OCI-LY7 (cell line): ENCODE measurements at regions not wholly inside any gene's neighbourhood (a gene's known extent, or its start where the extent isn't known, plus 50 kb on each side); places are given as distances from the start of the nearest gene placed in this dataset.

ENCODE experiments used
- BruUV-seq: library from RNA; stranded (reverse); fragments of 400-500 nt; replicated peaks from 2 replicates; lab custom pipeline; 2021; lab: Mats Ljungman, UMichigan
- CTCF ChIA-PET: fragments of 300-600 bp; sonication (Branson Sonifier 250); formaldehyde crosslinking; loops from one replicate; lab custom pipeline; 2022; ENCODE audit warnings: antibody characterized with exemption; ENCODE audit not compliant: unreplicated experiment; lab: Charles Lee
- POLR2A ChIA-PET: fragments of 300-600 bp; sonication (Branson Sonifier 250); formaldehyde crosslinking; loops from one replicate; lab custom pipeline; 2022; ENCODE audit warnings: antibody characterized with exemption; lab: Charles Lee
- DNase-seq: peaks from one replicate; pipeline ENCODE4 v3.0.0-alpha.2; 2015; ENCODE audit warnings: low spot score
- H2AFZ ChIP-seq: fragments of 200-600 bp; sonication (generic), shearing (Covaris generic); 2 replicates; pipeline ENCODE4 v1.6.1; 2014; ENCODE audit warnings: mild to moderate bottlenecking, antibody characterized with exemption, low read length, moderate library complexity
- H3K27ac ChIP-seq: fragments of 200-600 bp; sonication (generic); 2 replicates; pipeline ENCODE4 v1.5.1; 2014; ENCODE audit warnings: mixed run types, low read depth, mild to moderate bottlenecking, moderate library complexity, low read length, inconsistent platforms; ENCODE audit not compliant: poor library complexity, severe bottlenecking
- H3K36me3 ChIP-seq: fragments of 200-600 bp; sonication (generic); 2 replicates; pipeline ENCODE4 v1.6.1; 2014; ENCODE audit warnings: mild to moderate bottlenecking, antibody characterized with exemption, low read length, moderate library complexity, mixed read lengths; ENCODE audit not compliant: insufficient read depth
- H3K4me1 ChIP-seq: fragments of 200-600 bp; sonication (generic); 2 replicates; pipeline ENCODE4 v1.5.1; 2014; ENCODE audit warnings: mild to moderate bottlenecking, low read length; ENCODE audit not compliant: insufficient read depth, poor library complexity, severe bottlenecking
- H3K4me2 ChIP-seq: fragments of 200-600 bp; sonication (generic); 2 replicates; pipeline ENCODE4 v1.6.1; 2014; ENCODE audit warnings: mild to moderate bottlenecking, low read length
- H3K4me3 ChIP-seq: fragments of 200-600 bp; sonication (generic); 2 replicates; pipeline ENCODE4 v1.5.1; 2014; ENCODE audit warnings: mild to moderate bottlenecking, low read depth, low read length; ENCODE audit not compliant: poor library complexity, severe bottlenecking
- H3K79me2 ChIP-seq: fragments of 200-600 bp; sonication (generic); 2 replicates; pipeline ENCODE4 v1.6.1; 2016; ENCODE audit warnings: low read depth, mild to moderate bottlenecking, low read length, moderate library complexity, mixed read lengths; ENCODE audit not compliant: insufficient read depth
- H3K9me2 ChIP-seq: fragments of 200-600 bp; sonication (generic); 2 replicates; pipeline ENCODE4 v1.6.1; 2016; ENCODE audit warnings: mild to moderate bottlenecking, low read length, mixed read lengths; ENCODE audit not compliant: insufficient read depth
- H3K9me3 ChIP-seq: fragments of 200-600 bp; sonication (generic); 2 replicates; pipeline ENCODE4 v1.6.1; 2014; ENCODE audit warnings: mild to moderate bottlenecking, mixed run types, low read length, mixed read lengths
- H4K20me1 ChIP-seq: fragments of 200-600 bp; sonication (generic); 2 replicates; pipeline ENCODE4 v1.6.1; 2014; ENCODE audit warnings: mild to moderate bottlenecking, antibody characterized with exemption, low read length, moderate library complexity, mixed read lengths; ENCODE audit not compliant: insufficient read depth
- CTCF ChIP-seq: fragments of 200-600 bp; sonication (generic); conservative IDR thresholded peaks from 2 replicates; pipeline ENCODE4 v1.5.1; 2014; ENCODE audit warnings: mild to moderate bottlenecking, antibody characterized with exemption, low read length, moderate library complexity, mixed read lengths
- EZH2phosphoT487 ChIP-seq: fragments of 200-600 bp; sonication (generic); IDR thresholded peaks from 2 replicates; pipeline ENCODE4 v1.6.1; 2018; ENCODE audit warnings: low read depth, borderline replicate concordance, mild to moderate bottlenecking, mixed run types, antibody characterized with exemption, low read length, moderate library complexity, mixed read lengths
- intact Hi-C: fragments of 100-400 bp; cut with micrococcal nuclease; formaldehyde crosslinking; loops from one replicate; pipeline ENCODE4 v1.10.0; 2022; ENCODE audit not compliant: unreplicated experiment

GRCh38 chr14:51334566-51334965 lies 94.5 kb downstream of the TMX1 start:
- Histone ChIP-seq H3K4me1 (no peaks in the 10 kb centered on the region), H3K36me3 (no peaks in the 10 kb centered on the region), H3K9me3 (no peaks in the 10 kb centered on the region), H3K9me2 (no peaks in the 10 kb centered on the region), H4K20me1 (no peaks in the 10 kb centered on the region), H3K79me2 (no peaks in the 10 kb centered on the region), H3K4me3 (no peak overlapping the region), H3K27ac (no peak overlapping the region), H3K4me2 (no peak overlapping the region), H2AFZ (no peak overlapping the region)
- POLR2A ChIA-PET, result no interaction called here
- no peak for TF ChIP-seq CTCF
- TF ChIP-seq EZH2phosphoT487, result no peak
- CTCF ChIA-PET, result no interaction called here
- intact Hi-C loops, result no loop called here
- no TSS peak for BruUV-seq
- no peak for DNase-seq

GRCh38 chr14:51335531-51335930 lies 95.5 kb downstream of the TMX1 start:
- Histone ChIP-seq H3K27ac (no peak overlapping the region), H3K4me1 (no peaks in the 10 kb centered on the region), H3K9me2 (no peaks in the 10 kb centered on the region), H3K79me2 (no peaks in the 10 kb centered on the region), H3K9me3 (no peaks in the 10 kb centered on the region), H3K4me3 (no peak overlapping the region), H4K20me1 (no peaks in the 10 kb centered on the region), H2AFZ (no peak overlapping the region), H3K4me2 (no peak overlapping the region), H3K36me3 (no peaks in the 10 kb centered on the region)
- no peak for DNase-seq
- no TSS peak for BruUV-seq
- TF ChIP-seq CTCF (no peak), EZH2phosphoT487 (no peak)
- CTCF ChIA-PET, result no interaction called here
- POLR2A ChIA-PET, result no interaction called here
- intact Hi-C loops, result no loop called here

- H3K4me3 ChIP-seq, result no peak overlapping the region
- no peaks in the 10 kb centered on the region for H3K9me2 ChIP-seq
- TF ChIP-seq CTCF, result no peak
- TF ChIP-seq EZH2phosphoT487, result no peak
- H3K4me1 ChIP-seq, result no peaks in the 10 kb centered on the region
- H3K4me2 ChIP-seq, result no peak overlapping the region
- H2AFZ ChIP-seq, result no peak overlapping the region
- BruUV-seq, result no TSS peak
- DNase-seq, result no peak
- intact Hi-C loops, result no loop called here
- no peaks in the 10 kb centered on the region for H3K79me2 ChIP-seq
- CTCF ChIA-PET, result no interaction called here
- no peaks in the 10 kb centered on the region for H3K36me3 ChIP-seq
- POLR2A ChIA-PET, result no interaction called here
- no peaks in the 10 kb centered on the region for H3K9me3 ChIP-seq
- H3K27ac ChIP-seq, result no peak overlapping the region
- H4K20me1 ChIP-seq, result no peaks in the 10 kb centered on the region
Measured at GRCh38 chr14:51335961-51336723, 96.1 kb downstream of the TMX1 start.
